CD8-positive, alpha-beta memory T cell (primary cell): ENCODE measurements at regions not wholly inside any gene's neighbourhood (a gene's known extent, or its start where the extent isn't known, plus 50 kb on each side); places are given as distances from the start of the nearest gene placed in this dataset.

ENCODE experiments used
- CTCF ChIA-PET: fragments of 350-600 bp; sonication (Branson Sonifier 250); formaldehyde crosslinking; loops from one replicate; lab custom pipeline; 2021; ENCODE audit warnings: antibody characterized with exemption; lab: Charles Lee
- POLR2A ChIA-PET: fragments of 350-600 bp; sonication (Branson Sonifier 250); formaldehyde crosslinking; loops from one replicate; lab custom pipeline; 2021; ENCODE audit warnings: antibody characterized with exemption; lab: Charles Lee
- DNase-seq, 5 donors: peaks; one replicate each; pipeline versions ENCODE4 v3.0.0 to v3.0.0-alpha.2; 2020 to 2022; ENCODE audit warnings: mixed read lengths in 1 of 5
- H3K27ac ChIP-seq: one replicate; pipeline ENCODE4 v1.7.0; 2013; ENCODE audit warnings: low read depth, mild to moderate bottlenecking, low read length, moderate library complexity
- H3K27me3 ChIP-seq: 2 replicates; pipeline ENCODE4 v1.7.0; 2013; ENCODE audit warnings: low read length, mild to moderate bottlenecking; ENCODE audit not compliant: insufficient read depth, poor library complexity, severe bottlenecking
- H3K36me3 ChIP-seq: 2 replicates; pipeline ENCODE4 v1.7.0; 2013; ENCODE audit warnings: mild to moderate bottlenecking, low read length, moderate library complexity; ENCODE audit not compliant: insufficient read depth
- H3K4me1 ChIP-seq: 2 replicates; pipeline ENCODE4 v1.7.0; 2013; ENCODE audit warnings: mild to moderate bottlenecking, low read length, moderate library complexity; ENCODE audit not compliant: insufficient read depth
- H3K4me3 ChIP-seq: 2 replicates; pipeline ENCODE4 v1.7.0; 2013; ENCODE audit warnings: mild to moderate bottlenecking, low read length
- H3K9me3 ChIP-seq: 2 replicates; pipeline ENCODE4 v1.7.0; 2013; ENCODE audit warnings: mild to moderate bottlenecking, low read length
- H3K27ac Mint-ChIP-seq, 8 donors: one replicate each; pipeline ENCODE4 v1.8.0; 2020 to 2021; ENCODE audit warnings: mixed read lengths in 8 of 8, mild to moderate bottlenecking in 6 of 8, inconsistent platforms in 3 of 8, moderate library complexity in 3 of 8
- H3K27me3 Mint-ChIP-seq, 2 donors: one replicate each; pipeline ENCODE4 v1.8.0; 2020 to 2021; ENCODE audit warnings: mixed read lengths in 2 of 2, mild to moderate bottlenecking in 1 of 2, moderate library complexity in 1 of 2
- H3K36me3 Mint-ChIP-seq, 3 donors: one replicate each; pipeline ENCODE4 v1.8.0; 2020 to 2021; ENCODE audit warnings: mixed read lengths in 3 of 3, inconsistent platforms in 1 of 3, mild to moderate bottlenecking in 1 of 3
- H3K4me1 Mint-ChIP-seq, 3 donors: one replicate each; pipeline ENCODE4 v1.8.0; 2020 to 2021; ENCODE audit warnings: mixed read lengths in 3 of 3, inconsistent platforms in 1 of 3, mild to moderate bottlenecking in 1 of 3
- H3K4me3 Mint-ChIP-seq, 7 donors: one replicate each; pipeline ENCODE4 v1.8.0; 2020 to 2021; ENCODE audit warnings: mixed read lengths in 7 of 7, mild to moderate bottlenecking in 6 of 7, moderate library complexity in 4 of 7, inconsistent platforms in 2 of 7
- H3K9me3 Mint-ChIP-seq, 5 donors: one replicate each; pipeline ENCODE4 v1.8.0; 2020 to 2022; ENCODE audit warnings: mixed read lengths in 5 of 5, mild to moderate bottlenecking in 3 of 5, moderate library complexity in 2 of 5, inconsistent platforms in 1 of 5

- Histone ChIP-seq H3K4me3 (no peak overlapping the region), H3K27ac (no peak overlapping the region), H3K27me3 (no peaks in the 10 kb centered on the region), H3K9me3 (no peaks in the 10 kb centered on the region), H3K36me3 (no peaks in the 10 kb centered on the region), H3K4me1 (no peaks in the 10 kb centered on the region)
- no peak for DNase-seq
- no peaks in the 10 kb centered on the region for H3K4me1 Mint-ChIP-seq
- no peaks in the 10 kb centered on the region for H3K36me3 Mint-ChIP-seq
- CTCF ChIA-PET: no interaction called here
- peaks cover 0 to 2% of the 10 kb centered on the region in 2 donors for H3K27me3 Mint-ChIP-seq
- H3K9me3 Mint-ChIP-seq: peaks cover 1 to 21% (median 4%) of the 10 kb centered on the region in 5 donors
- no peak overlapping the region for H3K4me3 Mint-ChIP-seq
- no peak overlapping the region for H3K27ac Mint-ChIP-seq
- POLR2A ChIA-PET: no interaction called here
Observed at GRCh38 chr11:29318134-29318845, 698.5 kb downstream of the KCNA4 start.

- ChIA-PET CTCF (no interaction called here), POLR2A (no interaction called here)
- peaks cover 0 to 2% of the 10 kb centered on the region in 2 donors for H3K27me3 Mint-ChIP-seq
Observed at GRCh38 chr11:29317694-29318093, 699.1 kb downstream of the KCNA4 start.

GRCh38 chr11:29315275-29315674, 701.6 kb downstream of the KCNA4 start:
- H3K27me3 ChIP-seq: no peaks in the 10 kb centered on the region
- ChIA-PET CTCF (no interaction called here), POLR2A (no interaction called here)
- H3K27ac ChIP-seq: no peak overlapping the region
- Mint-ChIP-seq H3K4me3 (no peak overlapping the region), H3K9me3 (peaks cover 1 to 19% (median 4%) of the 10 kb centered on the region in 5 donors), H3K36me3 (no peaks in the 10 kb centered on the region), H3K27me3 (peaks cover 0 to 2% of the 10 kb centered on the region in 2 donors), H3K27ac (no peak overlapping the region), H3K4me1 (no peaks in the 10 kb centered on the region)
- H3K4me3 ChIP-seq: no peak overlapping the region
- no peaks in the 10 kb centered on the region for H3K9me3 ChIP-seq
- H3K36me3 ChIP-seq: no peaks in the 10 kb centered on the region
- no peak for DNase-seq
- no peaks in the 10 kb centered on the region for H3K4me1 ChIP-seq

More at GRCh38 chr11:29317694-29318093, 699.1 kb downstream of the KCNA4 start:
- H3K36me3 ChIP-seq: no peaks in the 10 kb centered on the region
- no peaks in the 10 kb centered on the region for H3K4me1 ChIP-seq
- H3K9me3 ChIP-seq: no peaks in the 10 kb centered on the region
- Mint-ChIP-seq H3K9me3 (peaks cover 1 to 25% (median 4%) of the 10 kb centered on the region in 5 donors), H3K4me3 (no peak overlapping the region), H3K27ac (no peak overlapping the region), H3K36me3 (no peaks in the 10 kb centered on the region), H3K4me1 (no peaks in the 10 kb centered on the region)
- DNase-seq: no peak
- H3K4me3 ChIP-seq: no peak overlapping the region
- no peaks in the 10 kb centered on the region for H3K27me3 ChIP-seq
- H3K27ac ChIP-seq: no peak overlapping the region

GRCh38 chr11:29314211-29314610, 702.6 kb downstream of the KCNA4 start:
- Histone ChIP-seq H3K27me3 (no peaks in the 10 kb centered on the region), H3K4me1 (no peaks in the 10 kb centered on the region), H3K9me3 (peaks cover 4% of the 10 kb centered on the region), H3K27ac (no peak overlapping the region), H3K4me3 (no peak overlapping the region), H3K36me3 (no peaks in the 10 kb centered on the region)
- Mint-ChIP-seq H3K4me3 (no peak overlapping the region), H3K27me3 (peaks cover 0 to 2% of the 10 kb centered on the region in 2 donors), H3K9me3 (peaks cover 1 to 24% (median 5%) of the 10 kb centered on the region in 5 donors), H3K27ac (no peak overlapping the region), H3K4me1 (no peaks in the 10 kb centered on the region), H3K36me3 (no peaks in the 10 kb centered on the region)
- CTCF ChIA-PET: no interaction called here
- DNase-seq: no peak
- POLR2A ChIA-PET: no interaction called here

GRCh38 chr11:29312812-29313211, 704.0 kb downstream of the KCNA4 start:
- Mint-ChIP-seq H3K36me3 (no peaks in the 10 kb centered on the region), H3K9me3 (peaks cover 1 to 24% (median 4%) of the 10 kb centered on the region in 5 donors), H3K4me1 (no peaks in the 10 kb centered on the region), H3K27me3 (peaks cover 0 to 2% of the 10 kb centered on the region in 2 donors), H3K27ac (no peak overlapping the region), H3K4me3 (no peak overlapping the region)
- ChIA-PET POLR2A (no interaction called here), CTCF (no interaction called here)
- Histone ChIP-seq H3K4me3 (no peak overlapping the region), H3K27me3 (no peaks in the 10 kb centered on the region), H3K4me1 (no peaks in the 10 kb centered on the region), H3K27ac (no peak overlapping the region), H3K36me3 (no peaks in the 10 kb centered on the region), H3K9me3 (peaks cover 4% of the 10 kb centered on the region)
- no peak for DNase-seq

- ChIA-PET CTCF (no interaction called here), POLR2A (no interaction called here)
- Mint-ChIP-seq H3K4me1 (no peaks in the 10 kb centered on the region), H3K36me3 (no peaks in the 10 kb centered on the region), H3K27ac (no peak overlapping the region), H3K4me3 (no peak overlapping the region), H3K27me3 (peaks cover 0 to 2% of the 10 kb centered on the region in 2 donors), H3K9me3 (peaks cover 1 to 23% (median 5%) of the 10 kb centered on the region in 5 donors)
- peaks cover 4% of the 10 kb centered on the region for H3K9me3 ChIP-seq
- H3K27ac ChIP-seq: no peak overlapping the region
- no peaks in the 10 kb centered on the region for H3K27me3 ChIP-seq
- H3K4me1 ChIP-seq: no peaks in the 10 kb centered on the region
- H3K36me3 ChIP-seq: no peaks in the 10 kb centered on the region
- no peak for DNase-seq
- no peak overlapping the region for H3K4me3 ChIP-seq
Observed at GRCh38 chr11:29310725-29311342, 706.0 kb downstream of the KCNA4 start.

GRCh38 chr11:29309992-29310391, 706.8 kb downstream of the KCNA4 start:
- Mint-ChIP-seq H3K27ac (no peak overlapping the region), H3K4me1 (no peaks in the 10 kb centered on the region), H3K4me3 (no peak overlapping the region), H3K9me3 (peaks cover 1 to 16% (median 7%) of the 10 kb centered on the region in 5 donors), H3K27me3 (peaks cover 0 to 2% of the 10 kb centered on the region in 2 donors), H3K36me3 (no peaks in the 10 kb centered on the region)
- no peak overlapping the region for H3K27ac ChIP-seq
- no peak overlapping the region for H3K4me3 ChIP-seq
- no peaks in the 10 kb centered on the region for H3K36me3 ChIP-seq
- POLR2A ChIA-PET: no interaction called here
- no peak for DNase-seq
- peaks cover 4% of the 10 kb centered on the region for H3K9me3 ChIP-seq
- H3K4me1 ChIP-seq: no peaks in the 10 kb centered on the region
- no peaks in the 10 kb centered on the region for H3K27me3 ChIP-seq
- CTCF ChIA-PET: no interaction called here

GRCh38 chr11:29306527-29306926, 710.3 kb downstream of the KCNA4 start:
- Histone ChIP-seq H3K36me3 (no peaks in the 10 kb centered on the region), H3K27ac (no peak overlapping the region), H3K4me1 (no peaks in the 10 kb centered on the region), H3K27me3 (no peaks in the 10 kb centered on the region), H3K4me3 (no peak overlapping the region), H3K9me3 (peaks cover 4% of the 10 kb centered on the region)
- no peak for DNase-seq
- Mint-ChIP-seq H3K36me3 (no peaks in the 10 kb centered on the region), H3K4me3 (no peak overlapping the region), H3K9me3 (peaks cover 0 to 20% (median 8%) of the 10 kb centered on the region in 5 donors), H3K27ac (no peak overlapping the region), H3K4me1 (no peaks in the 10 kb centered on the region), H3K27me3 (no peaks in the 10 kb centered on the region)
- ChIA-PET CTCF (no interaction called here), POLR2A (no interaction called here)
